HUES48 (cell line): ENCODE measurements at regions not wholly inside any gene's neighbourhood (a gene's known extent, or its start where the extent isn't known, plus 50 kb on each side); places are given as distances from the start of the nearest gene placed in this dataset.

Source experiments
- H3K27ac ChIP-seq: one replicate; pipeline ENCODE4 v1.7.0; 2013; ENCODE audit warnings: low read depth, low read length, inconsistent platforms
- H3K27me3 ChIP-seq: 2 replicates; pipeline ENCODE4 v1.6.1; 2013; ENCODE audit warnings: mild to moderate bottlenecking, low read length; ENCODE audit not compliant: control insufficient read depth, insufficient read depth
- H3K36me3 ChIP-seq: 2 replicates; pipeline ENCODE4 v1.6.1; 2013; ENCODE audit warnings: low read length; ENCODE audit not compliant: control insufficient read depth, insufficient read depth
- H3K4me1 ChIP-seq: 2 replicates; pipeline ENCODE4 v1.6.1; 2013; ENCODE audit warnings: mild to moderate bottlenecking, low read length; ENCODE audit not compliant: control insufficient read depth, insufficient read depth
- H3K4me3 ChIP-seq: 2 replicates; pipeline ENCODE4 v1.5.1; 2013; ENCODE audit warnings: mild to moderate bottlenecking, low read depth, low read length
- H3K9ac ChIP-seq: 2 replicates; pipeline ENCODE4 v1.6.1; 2013; ENCODE audit warnings: mild to moderate bottlenecking, low read depth, low read length, moderate library complexity
- H3K9me3 ChIP-seq: 2 replicates; pipeline ENCODE4 v1.6.1; 2013; ENCODE audit warnings: low read length; ENCODE audit not compliant: control insufficient read depth, insufficient read depth

DNA sequence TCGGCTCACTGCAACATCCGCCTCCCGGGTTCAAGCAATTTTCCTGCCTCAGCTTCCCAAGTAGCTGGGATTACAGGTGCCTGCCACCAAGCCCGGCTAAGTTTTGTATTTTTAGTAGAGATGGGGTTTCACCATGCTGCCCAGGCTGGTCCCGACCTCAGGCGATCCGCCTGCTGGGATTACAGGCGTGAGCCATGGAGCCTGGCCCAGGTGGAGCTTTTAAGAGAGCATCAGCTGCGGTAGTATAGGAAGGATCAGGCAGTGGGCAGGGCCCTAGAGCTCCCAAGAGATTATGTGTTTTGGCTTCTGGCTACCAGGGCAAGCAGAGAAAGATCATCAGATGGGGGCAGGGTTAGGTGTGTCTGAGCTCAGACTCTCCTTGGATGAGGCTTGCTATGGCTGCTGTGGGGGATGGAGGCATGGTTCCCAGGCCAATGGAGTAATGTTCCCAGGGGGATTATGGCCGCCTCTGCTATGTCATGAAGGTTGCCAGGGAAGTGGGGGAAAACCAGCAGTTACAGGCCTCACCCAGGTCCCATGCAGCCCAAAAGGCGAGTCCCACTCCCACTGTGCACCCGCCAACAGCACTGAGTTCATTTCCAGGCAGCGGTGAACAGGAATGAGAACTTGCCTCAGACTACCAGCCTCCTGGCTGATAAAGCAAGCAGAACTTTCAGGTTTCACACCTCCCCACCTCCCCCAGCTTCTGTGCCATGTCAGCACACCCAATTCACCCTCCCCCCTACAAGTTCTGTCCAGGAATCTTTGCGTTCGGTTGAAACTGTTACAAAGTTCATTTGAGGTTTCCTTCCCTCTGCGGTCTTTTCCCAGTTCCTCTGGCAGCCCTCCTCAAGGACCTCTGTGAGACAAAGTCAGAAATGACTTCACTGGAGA lies 507.6 kb downstream of the SPATA31D1 start:
- no peaks in the 10 kb centered on the region for H3K4me1 ChIP-seq
- H3K27me3 ChIP-seq: no peaks in the 10 kb centered on the region
- H3K36me3 ChIP-seq: no peaks in the 10 kb centered on the region
- no peak overlapping the region for H3K4me3 ChIP-seq
- no peak overlapping the region for H3K27ac ChIP-seq
- no peak overlapping the region for H3K9ac ChIP-seq
- H3K9me3 ChIP-seq: no peaks in the 10 kb centered on the region

DNA sequence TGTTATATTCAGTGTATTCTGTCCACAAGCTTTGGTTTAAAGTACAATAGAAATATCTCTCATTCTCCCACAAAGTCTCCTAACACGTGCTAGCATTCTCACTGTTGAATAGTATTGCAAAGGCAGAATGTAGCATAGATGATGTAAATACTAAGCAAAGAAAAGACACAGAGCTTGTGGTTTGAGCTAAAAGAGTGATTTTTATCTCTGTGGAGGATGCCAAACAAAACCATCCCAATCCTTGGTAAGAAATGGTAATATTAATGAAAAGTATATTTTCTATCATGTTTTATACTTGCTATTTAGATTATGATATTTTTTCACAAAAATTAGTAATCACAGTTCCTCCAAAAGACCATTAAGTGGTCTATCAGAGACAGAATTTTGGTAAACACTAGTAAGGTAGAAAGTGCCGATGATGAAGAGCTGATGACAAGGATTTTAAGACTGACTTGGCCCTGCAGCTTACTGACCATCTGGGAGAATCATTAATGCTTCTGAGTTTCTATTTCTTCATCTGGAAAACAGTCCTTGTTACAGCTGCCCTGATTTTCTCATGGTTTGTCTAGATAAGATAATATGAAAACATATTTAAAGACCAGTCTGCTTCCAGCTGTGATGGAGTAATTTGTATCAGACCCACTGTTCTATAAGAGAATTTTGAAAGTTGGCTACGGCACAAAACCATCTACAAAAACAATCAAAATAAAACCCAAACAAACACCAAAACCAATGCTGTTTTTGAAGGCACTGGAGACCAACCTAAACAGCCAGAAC lies 510.2 kb downstream of the SPATA31D1 start:
- Histone ChIP-seq H3K4me1 (no peaks in the 10 kb centered on the region), H3K4me3 (no peak overlapping the region), H3K36me3 (no peaks in the 10 kb centered on the region), H3K27me3 (no peaks in the 10 kb centered on the region), H3K27ac (no peak overlapping the region), H3K9me3 (no peaks in the 10 kb centered on the region), H3K9ac (no peak overlapping the region)

DNA sequence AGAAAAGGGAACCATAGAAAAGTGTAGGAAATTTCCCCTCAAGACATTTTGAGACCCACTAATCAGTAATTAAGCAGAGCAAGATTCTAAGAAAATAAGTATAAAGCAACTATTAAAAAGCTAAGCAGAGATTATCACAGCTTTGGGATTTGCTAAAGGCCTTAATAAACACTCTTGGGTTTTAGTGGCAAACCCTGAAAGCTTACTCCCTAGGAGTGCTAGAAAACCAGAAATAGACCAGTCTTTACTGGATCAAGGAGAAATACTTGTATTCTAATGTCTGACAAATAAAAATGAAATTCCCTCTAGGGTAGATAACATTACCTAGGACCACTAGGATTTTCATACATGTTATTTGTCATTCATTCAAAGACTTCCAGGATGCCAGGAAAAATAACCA lies 510.8 kb downstream of the SPATA31D1 start:
- H3K4me1 ChIP-seq: no peaks in the 10 kb centered on the region
- H3K36me3 ChIP-seq: no peaks in the 10 kb centered on the region
- no peak overlapping the region for H3K4me3 ChIP-seq
- H3K27me3 ChIP-seq: no peaks in the 10 kb centered on the region
- no peak overlapping the region for H3K27ac ChIP-seq
- H3K9me3 ChIP-seq: no peaks in the 10 kb centered on the region
- H3K9ac ChIP-seq: no peak overlapping the region

DNA sequence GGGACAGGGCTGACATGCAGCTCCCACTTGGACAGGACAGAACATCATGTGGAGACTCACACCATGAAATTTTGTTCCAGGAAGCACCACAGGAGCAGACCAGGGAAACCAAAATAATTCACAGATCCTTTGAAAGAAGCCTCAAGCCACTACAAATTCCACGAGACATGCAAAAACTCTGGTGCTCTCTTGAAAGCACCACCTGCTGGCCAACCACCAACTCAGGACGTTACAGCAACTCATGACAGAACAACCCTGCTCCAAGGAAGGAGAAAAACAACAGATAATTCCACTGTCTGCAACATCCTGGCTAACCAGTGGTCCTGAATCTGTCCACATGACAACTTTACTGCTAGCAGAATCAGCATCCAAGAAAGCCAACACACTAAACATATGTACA lies 516.0 kb downstream of the SPATA31D1 start:
- Histone ChIP-seq H3K4me3 (no peak overlapping the region), H3K9ac (no peak overlapping the region), H3K9me3 (no peaks in the 10 kb centered on the region), H3K27me3 (no peaks in the 10 kb centered on the region), H3K27ac (no peak overlapping the region), H3K36me3 (no peaks in the 10 kb centered on the region), H3K4me1 (no peaks in the 10 kb centered on the region)

DNA sequence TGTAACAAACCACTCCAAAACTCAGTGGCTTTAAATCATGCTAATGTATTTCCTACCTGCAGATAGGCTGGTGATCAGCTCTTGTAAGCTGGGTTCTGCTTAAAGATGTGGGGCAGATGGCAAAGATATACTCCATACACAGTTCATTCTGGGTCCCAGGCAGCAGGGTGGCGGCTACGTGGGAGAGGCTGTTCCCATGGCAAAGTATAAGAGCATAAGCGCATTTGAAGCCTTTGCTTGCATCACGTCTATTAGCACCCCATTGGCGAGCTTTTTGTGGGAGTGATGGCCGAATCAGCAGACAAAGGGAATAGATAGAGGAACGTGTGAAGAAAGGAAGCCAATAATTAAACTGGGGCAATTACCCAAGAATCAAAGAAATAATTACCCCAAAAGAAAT lies 523.1 kb downstream of the SPATA31D1 start:
- no peak overlapping the region for H3K27ac ChIP-seq
- H3K4me1 ChIP-seq: no peaks in the 10 kb centered on the region
- no peaks in the 10 kb centered on the region for H3K9me3 ChIP-seq
- H3K9ac ChIP-seq: no peak overlapping the region
- no peaks in the 10 kb centered on the region for H3K27me3 ChIP-seq
- no peak overlapping the region for H3K4me3 ChIP-seq
- H3K36me3 ChIP-seq: no peaks in the 10 kb centered on the region

DNA sequence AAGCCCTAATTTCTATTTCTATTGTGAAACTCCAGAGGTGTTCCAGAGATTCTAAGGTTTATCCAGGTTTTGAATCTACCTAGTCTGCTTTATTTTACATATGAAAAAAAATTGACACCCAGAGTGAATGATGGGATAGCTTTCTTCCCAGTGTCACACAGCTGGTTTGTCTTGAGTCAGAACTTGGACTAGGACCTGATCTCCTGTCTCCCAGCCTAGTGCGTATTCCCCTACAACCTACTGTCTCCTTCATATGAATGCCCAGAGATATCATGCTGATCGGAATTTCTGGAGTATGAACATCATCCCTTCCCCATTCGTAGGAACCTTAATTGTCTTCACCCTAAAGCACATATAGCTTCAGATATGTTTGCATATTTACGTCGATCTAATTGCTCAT lies 524.2 kb downstream of the SPATA31D1 start:
- Histone ChIP-seq H3K4me1 (no peaks in the 10 kb centered on the region), H3K9me3 (no peaks in the 10 kb centered on the region), H3K36me3 (no peaks in the 10 kb centered on the region), H3K27me3 (no peaks in the 10 kb centered on the region), H3K4me3 (no peak overlapping the region), H3K27ac (no peak overlapping the region), H3K9ac (no peak overlapping the region)

DNA sequence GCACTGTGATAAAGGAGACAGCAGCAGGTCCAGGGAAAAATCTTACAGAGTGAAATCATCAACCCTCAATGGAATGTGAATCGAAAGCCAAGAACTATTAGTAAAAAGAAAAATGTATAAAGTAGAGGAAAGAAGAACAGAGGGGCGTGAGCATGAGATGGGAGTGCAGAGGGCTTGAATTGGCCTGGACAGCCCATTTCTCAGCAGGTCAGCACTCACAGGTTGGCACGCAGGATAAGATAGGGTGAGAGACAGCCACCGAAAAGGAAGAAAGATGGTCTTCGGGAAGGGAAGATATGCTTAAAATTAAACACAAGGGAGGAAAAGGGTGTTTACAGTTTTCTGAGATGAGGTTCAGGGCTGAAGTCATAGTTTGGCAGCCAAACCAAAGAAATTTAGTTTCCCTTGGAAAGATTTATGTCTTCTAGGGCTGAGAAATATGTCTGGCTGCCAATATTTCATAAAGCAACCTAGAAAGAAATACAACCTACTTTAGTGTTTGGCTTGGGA lies 524.7 kb downstream of the SPATA31D1 start:
- no peaks in the 10 kb centered on the region for H3K9me3 ChIP-seq
- H3K36me3 ChIP-seq: no peaks in the 10 kb centered on the region
- no peak overlapping the region for H3K9ac ChIP-seq
- H3K27ac ChIP-seq: no peak overlapping the region
- H3K4me1 ChIP-seq: no peaks in the 10 kb centered on the region
- H3K4me3 ChIP-seq: no peak overlapping the region
- no peaks in the 10 kb centered on the region for H3K27me3 ChIP-seq

DNA sequence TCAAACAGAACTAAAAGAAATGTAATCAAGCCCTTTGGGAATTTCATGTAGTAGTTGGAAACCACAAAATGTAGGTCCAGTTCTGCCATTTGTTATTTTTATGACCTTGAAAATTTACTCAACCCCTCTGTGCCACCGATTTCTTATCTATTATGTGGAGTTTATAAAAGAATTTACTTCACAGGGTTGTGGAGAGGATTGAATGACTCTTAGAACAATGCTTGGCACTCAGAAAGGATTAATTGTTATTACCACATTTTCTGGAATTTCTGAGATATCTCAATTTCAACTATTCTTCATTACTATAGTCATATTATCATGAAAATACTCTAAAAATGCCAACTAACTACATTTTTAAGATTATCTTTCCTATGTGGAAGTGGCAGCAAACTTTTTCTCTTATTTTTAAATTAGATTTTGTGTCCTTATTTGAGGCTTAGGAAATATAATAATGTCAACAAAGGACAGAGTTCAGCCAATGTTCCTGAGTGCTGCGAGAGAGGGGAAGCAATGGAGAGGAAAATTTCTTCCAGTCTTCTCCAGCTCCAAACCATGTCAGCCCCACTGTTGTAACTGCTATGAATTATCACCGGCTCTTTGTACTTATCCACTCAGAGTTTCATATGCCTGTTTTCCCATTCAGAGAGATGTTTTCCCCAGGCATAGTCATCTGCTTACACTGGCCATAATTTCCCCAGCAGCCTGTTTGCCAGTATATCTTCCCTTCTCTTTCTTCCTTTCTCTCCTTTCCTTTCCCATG lies 525.6 kb downstream of the SPATA31D1 start:
- Histone ChIP-seq H3K27ac (no peak overlapping the region), H3K9ac (no peak overlapping the region), H3K27me3 (no peaks in the 10 kb centered on the region), H3K4me1 (no peaks in the 10 kb centered on the region), H3K9me3 (no peaks in the 10 kb centered on the region), H3K36me3 (no peaks in the 10 kb centered on the region), H3K4me3 (no peak overlapping the region)

DNA sequence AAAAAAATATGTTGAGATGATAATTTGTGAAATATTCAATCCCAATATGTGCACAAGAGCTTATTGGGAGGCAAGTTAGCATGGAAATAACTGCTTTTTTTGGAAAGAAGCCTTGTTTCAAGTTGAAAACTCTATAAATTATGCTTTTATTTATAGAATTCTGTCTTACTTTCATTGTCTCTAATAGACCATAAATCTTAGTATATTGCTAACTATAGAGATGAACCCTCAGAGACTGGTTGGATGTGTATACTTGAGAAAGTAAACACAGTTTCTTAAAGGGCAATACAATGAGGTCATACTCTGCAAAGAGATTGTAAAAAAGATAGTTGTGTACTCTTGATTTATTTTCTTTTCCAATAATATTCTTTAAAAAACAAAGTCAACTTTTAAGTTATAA lies 530.3 kb downstream of the SPATA31D1 start:
- no peaks in the 10 kb centered on the region for H3K36me3 ChIP-seq
- no peaks in the 10 kb centered on the region for H3K4me1 ChIP-seq
- H3K9ac ChIP-seq: no peak overlapping the region
- no peaks in the 10 kb centered on the region for H3K27me3 ChIP-seq
- no peaks in the 10 kb centered on the region for H3K9me3 ChIP-seq
- no peak overlapping the region for H3K4me3 ChIP-seq
- H3K27ac ChIP-seq: no peak overlapping the region

DNA sequence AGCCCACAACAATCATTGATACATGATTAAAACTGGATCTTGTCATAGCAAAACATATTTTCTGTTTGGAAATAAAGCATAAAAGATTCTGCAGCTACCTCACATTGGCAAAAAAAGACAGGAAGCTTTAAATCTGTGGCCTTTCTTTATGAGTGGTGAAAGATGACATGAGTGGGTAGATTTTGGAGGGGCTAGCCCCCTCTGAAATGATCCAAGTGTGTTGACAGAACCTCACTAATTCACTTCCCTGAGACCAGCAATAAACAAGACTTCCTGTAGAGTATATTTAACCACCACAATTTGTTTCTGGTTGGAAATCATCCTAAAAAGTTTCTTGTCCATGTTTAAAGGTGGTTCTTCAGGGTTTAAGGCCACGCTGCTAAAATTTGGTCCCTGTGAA lies 530.8 kb downstream of the SPATA31D1 start:
- no peaks in the 10 kb centered on the region for H3K27me3 ChIP-seq
- no peak overlapping the region for H3K27ac ChIP-seq
- no peaks in the 10 kb centered on the region for H3K36me3 ChIP-seq
- no peak overlapping the region for H3K9ac ChIP-seq
- no peaks in the 10 kb centered on the region for H3K4me1 ChIP-seq
- H3K4me3 ChIP-seq: no peak overlapping the region
- no peaks in the 10 kb centered on the region for H3K9me3 ChIP-seq
